ENCODE measurements at regions not wholly inside any gene's neighbourhood (a gene's known extent, or its start where the extent isn't known, plus 50 kb on each side); places are given as distances from the start of the nearest gene placed in this dataset.

- no peak for TF ChIP-seq ZBTB33 (IDR thresholded peaks at IDR 0.05)
- TF ChIP-seq HDAC2 (IDR thresholded peaks at IDR 0.05), result no peak
- TF ChIP-seq TARDBP (IDR thresholded peaks at IDR 0.05; ENCODE audit: borderline replicate concordance), result no peak
- TF ChIP-seq EZH2 (IDR thresholded peaks at IDR 0.05; ENCODE audit: borderline replicate concordance, control insufficient read depth, low read depth, low read length), result no peak
- TF ChIP-seq RAD51 (IDR thresholded peaks at IDR 0.05), result no peak
- no peak for TF ChIP-seq CTCF (IDR thresholded peaks at IDR 0.05 in 2 of 3, conservative IDR thresholded peaks at IDR 0.05 in 1 of 3; ENCODE audit: control insufficient read depth in 2 of 3, extremely low read depth in 1 of 3, insufficient read depth in 1 of 3, low read depth in 3 of 3, low read length in 3 of 3)
- no peak for TF ChIP-seq ZNF622 (IDR thresholded peaks at IDR 0.05)
- TF ChIP-seq POLR2A (IDR thresholded peaks at IDR 0.05; ENCODE audit: low read depth, low read length), result no peak
- no peak for TF ChIP-seq ZNF24 (IDR thresholded peaks at IDR 0.05)
- no peak for TF ChIP-seq POLR2AphosphoS5 (IDR thresholded peaks at IDR 0.05; ENCODE audit: low read length)
- no peak for TF ChIP-seq TCF7 (IDR thresholded peaks at IDR 0.05; ENCODE audit: borderline replicate concordance)
- TF ChIP-seq MAX (IDR thresholded peaks at IDR 0.05; ENCODE audit: low read depth, low read length), result no peak
Observed at GRCh38 chr2:49367003-49367402, 212.7 kb upstream of the FSHR start.
